NOMO-1 (cell line): ENCODE measurements at regions not wholly inside any gene's neighbourhood (a gene's known extent, or its start where the extent isn't known, plus 50 kb on each side); places are given as distances from the start of the nearest gene placed in this dataset.
"Not testable (repeated sequence)": the region's sequence is repeated elsewhere in the genome, so short reads cannot be mapped to it uniquely, and the experiment has no call there.

Experiments
- DNase-seq, 2 experiments: peaks; one replicate each; lab custom pipeline; 2025; ENCODE audit not compliant: unreplicated experiment in 2 of 2; lab: John Stamatoyannopoulos, UW

- DNase-seq, result no peak
These were observed 488.8 kb upstream of the RAB6C start for GRCh38 chr2:129490641-129491040.

DNA sequence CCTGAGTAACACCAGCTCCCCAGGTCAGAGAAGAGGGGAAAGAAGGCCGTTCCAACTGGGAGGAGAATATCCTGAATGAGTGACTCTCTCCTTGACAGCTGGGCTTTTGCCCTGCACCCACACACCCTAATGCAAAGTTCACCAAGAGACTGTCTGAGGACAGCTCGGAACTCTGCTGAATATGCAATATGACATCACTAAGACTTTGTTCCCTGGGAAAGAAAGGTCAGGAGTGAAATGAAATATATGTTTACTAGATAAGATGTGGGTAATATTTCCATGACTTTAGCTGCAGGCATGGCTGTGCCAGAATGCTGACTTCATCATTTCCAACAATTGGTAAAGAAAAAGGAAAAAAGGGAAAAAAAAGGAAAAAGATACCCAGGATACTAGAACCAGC lies 488.2 kb upstream of the RAB6C start:
- DNase-seq, result no peak

DNA sequence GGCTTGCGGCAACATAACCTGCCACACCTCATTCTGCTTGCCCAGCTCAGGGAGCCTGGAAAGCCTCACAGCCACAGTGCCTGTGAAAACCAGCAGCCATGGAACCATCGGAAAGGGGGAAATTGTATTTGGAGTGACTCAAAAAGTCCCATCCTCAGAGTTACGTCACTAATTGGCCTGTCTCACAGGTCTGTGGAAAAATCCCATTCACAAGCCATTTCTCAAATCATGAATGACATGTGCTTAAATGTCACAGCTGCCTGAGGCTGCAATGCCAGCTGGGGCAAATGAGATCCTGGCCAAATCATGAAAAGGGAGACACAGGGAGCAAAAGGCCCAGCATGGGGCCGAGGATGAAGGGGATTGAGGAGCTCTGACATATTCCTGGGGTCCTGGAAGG lies 486.9 kb upstream of the RAB6C start:
- no peak for DNase-seq

- DNase-seq, result peak in 1 of 2 experiments; percentile 49
These were observed 479.7 kb upstream of the RAB6C start for GRCh38 chr2:129499747-129500146.

DNA sequence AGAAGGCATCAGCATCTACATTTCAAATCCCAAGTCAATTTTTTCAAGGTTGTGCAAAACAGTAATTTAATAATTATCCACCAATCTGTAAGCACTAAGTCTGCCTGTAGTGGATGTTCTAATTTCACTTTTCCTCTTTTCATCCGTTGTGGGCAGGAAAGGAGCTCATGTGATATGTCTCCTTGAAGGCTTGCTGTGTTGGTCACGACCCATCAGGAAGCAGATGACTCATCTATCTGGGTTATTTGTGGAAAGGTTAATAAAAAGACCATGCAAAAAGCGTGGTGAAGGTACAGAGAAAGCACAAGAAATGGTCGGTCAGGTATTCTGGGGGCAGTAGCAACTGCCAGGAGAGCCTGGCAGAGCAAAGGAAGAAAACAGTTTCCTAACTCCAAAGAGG lies 476.7 kb upstream of the RAB6C start:
- DNase-seq, result no peak

- DNase-seq, result no peak
These were observed 474.8 kb upstream of the RAB6C start for GRCh38 chr2:129504646-129505045.

DNA sequence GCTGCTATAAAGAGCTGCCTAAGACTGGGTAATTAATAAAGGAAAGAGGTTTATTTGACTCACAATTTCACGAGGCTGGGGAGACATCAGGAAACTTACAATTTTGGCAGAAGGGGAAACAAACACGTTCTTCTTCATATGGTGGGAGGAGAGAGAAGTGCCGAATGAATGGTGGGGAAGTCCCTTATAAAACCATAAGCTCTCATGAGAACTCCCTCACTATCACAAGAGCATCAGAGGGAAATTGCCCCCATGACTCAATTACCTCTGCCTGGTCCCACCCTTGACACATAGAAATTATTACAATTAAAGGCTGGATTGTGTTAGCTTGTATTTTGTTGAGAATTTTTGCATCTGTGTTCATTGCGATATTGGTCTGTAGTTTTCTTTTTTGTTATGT lies 460.5 kb upstream of the RAB6C start:
- no peak for DNase-seq

GRCh38 chr2:129532158-129532557 lies 447.3 kb upstream of the RAB6C start:
- not testable (repeated sequence) for DNase-seq

- DNase-seq, result no peak
These were observed 430.6 kb upstream of the RAB6C start for GRCh38 chr2:129548880-129549279.

DNA sequence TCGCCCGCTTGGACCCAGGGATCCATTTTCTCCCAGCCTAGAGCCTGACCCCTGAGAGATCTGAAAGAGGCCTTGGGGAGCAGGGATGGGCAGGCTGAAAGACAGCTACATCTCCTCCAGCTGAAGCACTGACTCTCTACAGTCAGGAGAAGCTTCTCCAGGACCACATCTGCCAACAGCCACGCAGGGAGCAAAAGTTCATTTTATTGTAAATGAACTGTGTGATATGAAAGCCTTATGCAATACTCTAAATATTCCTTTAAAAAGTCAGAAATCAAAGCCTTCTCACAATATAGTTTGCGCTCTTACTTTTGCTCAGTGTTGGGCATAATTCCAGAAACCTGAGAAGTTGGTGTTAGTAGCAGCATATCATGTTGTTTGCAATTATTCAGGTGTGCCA lies 428.9 kb upstream of the RAB6C start:
- DNase-seq, result no peak

DNA sequence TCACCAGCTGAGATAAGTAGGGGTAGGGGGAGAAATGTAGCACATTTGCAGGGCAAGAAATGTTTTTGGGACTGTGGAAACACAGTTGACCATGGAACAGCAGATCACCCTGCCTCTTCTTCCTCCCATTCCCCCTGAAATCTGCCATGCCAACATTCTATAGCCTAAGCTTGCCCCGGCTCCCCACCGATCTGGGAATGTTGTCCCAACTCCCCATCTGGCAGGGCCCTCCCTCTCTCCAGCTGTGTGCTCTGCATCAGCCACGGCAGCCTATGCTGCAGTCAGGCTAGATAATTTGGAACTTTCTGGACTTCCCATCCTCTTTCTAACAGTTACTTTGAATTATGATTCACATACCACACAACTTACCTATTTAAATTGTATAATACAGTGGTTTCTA lies 425.1 kb upstream of the RAB6C start:
- no peak for DNase-seq

- DNase-seq, result no peak
These were observed 420.4 kb upstream of the RAB6C start for GRCh38 chr2:129559101-129559500.

DNA sequence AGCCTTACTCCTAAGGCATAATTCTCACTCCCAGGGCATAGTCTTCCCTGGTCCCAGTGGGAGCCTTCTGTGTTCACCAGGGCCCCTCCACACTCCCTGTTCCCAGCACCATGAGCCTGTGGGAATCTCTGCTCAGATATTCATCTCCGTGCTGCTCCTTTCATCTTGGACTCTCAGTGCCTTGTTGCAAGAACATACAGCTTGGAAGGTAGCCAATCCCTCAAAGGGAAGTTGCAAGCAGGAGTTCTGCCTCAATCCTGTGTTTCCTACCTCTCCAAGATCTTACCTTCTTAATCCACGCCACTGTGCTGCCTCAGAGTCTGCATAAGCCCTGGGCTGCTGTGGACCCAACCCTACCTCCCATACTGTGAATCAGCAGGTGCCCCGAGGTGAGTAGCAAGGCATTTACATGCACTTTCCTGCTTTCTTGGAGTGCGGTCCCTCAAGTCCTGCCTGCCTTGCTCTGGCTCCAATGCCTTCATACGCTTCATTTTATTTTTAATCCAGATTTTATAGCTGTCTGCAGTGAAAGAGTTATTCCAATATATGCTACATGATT lies 413.8 kb upstream of the RAB6C start:
- DNase-seq, result no peak

DNA sequence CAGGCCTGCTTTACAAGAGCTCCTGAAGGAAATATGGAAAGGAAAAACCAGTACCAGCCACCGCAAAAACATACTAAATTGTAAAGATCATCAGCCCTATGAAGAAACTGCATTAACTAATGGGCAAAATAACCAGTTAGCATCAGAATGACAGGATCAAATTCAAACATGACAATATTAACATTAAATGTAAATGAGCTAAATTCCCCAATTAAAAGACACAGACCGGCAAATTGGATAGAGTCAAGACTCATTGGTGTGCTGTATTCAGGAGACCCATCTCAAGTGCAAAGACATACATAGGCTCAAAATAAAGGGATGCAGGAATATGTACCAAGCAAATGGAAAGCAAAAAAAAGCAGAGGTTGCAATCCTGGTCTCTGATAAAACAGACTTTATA lies 408.7 kb upstream of the RAB6C start:
- DNase-seq, result not testable (repeated sequence)

GRCh38 chr2:129575431-129575830 lies 404.0 kb upstream of the RAB6C start:
- DNase-seq, result no peak

- DNase-seq, result no peak
These were observed 403.6 kb upstream of the RAB6C start for GRCh38 chr2:129575880-129576279.

DNA sequence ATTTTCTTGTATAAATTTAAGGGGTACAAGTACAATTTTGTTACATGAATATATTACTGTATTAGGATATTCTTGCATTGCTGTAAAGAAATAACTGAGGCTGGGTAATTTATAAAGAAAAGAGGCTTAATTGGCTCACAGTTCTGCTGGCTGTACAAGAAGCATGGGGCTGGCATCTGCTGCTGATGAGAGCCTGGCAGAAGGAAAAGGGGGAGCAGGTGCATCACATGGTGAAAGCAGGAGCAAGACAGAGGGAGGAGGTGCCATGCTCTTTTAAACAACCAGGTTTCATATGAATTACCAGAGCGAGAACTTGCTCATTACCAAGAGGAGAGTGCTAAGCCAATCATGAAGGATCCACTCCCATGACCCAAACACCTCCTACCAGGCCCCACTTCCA lies 399.5 kb upstream of the RAB6C start:
- DNase-seq, result no peak

GRCh38 chr2:129585760-129586159 lies 393.7 kb upstream of the RAB6C start:
- no peak for DNase-seq

DNA sequence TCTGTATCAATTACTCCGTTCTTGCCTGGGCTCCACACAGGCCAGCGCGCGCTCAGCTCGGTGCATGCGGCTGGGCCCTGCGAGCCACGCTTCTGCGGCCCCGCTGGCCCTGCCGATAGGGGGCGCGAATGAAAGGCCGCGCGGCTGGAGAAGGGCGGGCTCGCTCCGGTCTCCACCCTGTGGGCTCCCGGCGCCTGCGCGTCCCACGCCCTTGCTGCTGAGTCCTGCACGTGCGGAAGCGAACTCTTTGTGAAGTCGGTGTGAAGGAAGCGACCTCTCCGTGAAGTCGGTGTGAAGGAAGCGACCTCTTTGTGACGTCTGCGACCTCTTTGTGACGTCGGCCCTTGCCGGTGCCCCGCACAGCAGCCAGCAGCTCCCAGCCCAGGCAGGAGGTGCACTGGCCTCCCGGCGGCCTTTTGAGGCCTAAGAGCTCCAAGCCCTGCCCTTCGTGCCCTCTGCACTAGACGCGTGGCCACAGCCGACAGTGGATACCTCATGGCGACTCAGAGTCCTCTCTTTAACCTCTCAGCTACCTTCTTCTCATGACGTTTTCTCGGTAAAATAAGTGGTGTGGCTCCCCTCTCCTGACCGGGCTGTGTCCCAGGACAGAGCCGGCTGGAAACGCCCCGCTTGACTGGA lies 391.9 kb upstream of the RAB6C start:
- no peak for DNase-seq

- DNase-seq, result no peak
These were observed 374.9 kb upstream of the RAB6C start for GRCh38 chr2:129604560-129604959.

- DNase-seq, result no peak
These were observed 373.8 kb upstream of the RAB6C start for GRCh38 chr2:129605646-129606045.

DNA sequence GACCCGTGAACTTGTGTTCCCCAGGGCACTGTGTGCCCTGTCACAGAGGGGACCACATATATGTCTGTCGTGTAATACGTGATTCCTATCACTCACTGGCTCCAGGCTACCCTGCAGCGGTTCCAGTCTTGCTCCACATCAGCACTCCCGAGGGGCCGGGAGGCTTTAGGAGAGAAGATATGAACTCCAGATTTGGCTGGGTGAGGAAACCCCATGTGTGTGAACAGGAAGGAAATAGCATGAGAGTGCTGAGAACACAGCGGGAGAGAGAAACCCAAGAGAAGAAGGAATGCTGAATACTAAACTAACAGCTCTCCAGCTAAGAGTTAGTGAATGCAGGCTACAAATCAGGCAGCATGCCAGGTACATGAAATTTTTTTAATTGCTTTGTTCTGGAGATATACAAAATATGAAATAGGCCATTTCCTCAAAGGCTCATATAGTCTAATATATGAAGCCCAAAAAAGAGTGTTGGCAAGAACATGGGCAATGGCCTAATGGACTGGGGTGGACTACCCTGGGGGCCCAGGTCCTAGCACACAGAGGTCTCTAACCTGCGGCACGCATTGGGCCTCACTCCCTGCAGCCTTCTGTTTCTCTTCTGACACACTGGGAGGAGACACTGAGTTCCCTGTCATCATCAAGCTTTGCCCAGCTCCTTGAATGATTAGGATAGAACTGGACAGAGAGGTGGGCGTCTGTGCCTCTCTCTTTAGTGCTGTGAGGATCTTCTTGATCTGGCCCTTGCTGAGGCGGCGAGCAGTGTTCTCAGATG lies 372.8 kb upstream of the RAB6C start:
- no peak for DNase-seq
